ENCODE measurements at regions not wholly inside any gene's neighbourhood (a gene's known extent, or its start where the extent isn't known, plus 50 kb on each side); places are given as distances from the start of the nearest gene placed in this dataset.
"Not testable (repeated sequence)": the region's sequence is repeated elsewhere in the genome, so short reads cannot be mapped to it uniquely, and the experiment has no call there.

- DNase-seq: no peak
Measured at GRCh38 chr20:22052025-22052650, 346.7 kb downstream of the PAX1 start.

- not testable (repeated sequence) for DNase-seq
Measured at GRCh38 chr20:22045956-22046507, 340.6 kb downstream of the PAX1 start.

- no peak for DNase-seq
Measured at GRCh38 chr20:22027423-22027822, 322.0 kb downstream of the PAX1 start.

- no peak for DNase-seq
Measured at GRCh38 chr20:22020201-22020600, 314.7 kb downstream of the PAX1 start.

- no peak for DNase-seq
Measured at GRCh38 chr20:22008456-22008855, 303.0 kb downstream of the PAX1 start.

GRCh38 chr20:22006306-22006705 lies 300.8 kb downstream of the PAX1 start:
- no peak for DNase-seq

- DNase-seq: no peak
Measured at GRCh38 chr20:22005535-22005934, 300.1 kb downstream of the PAX1 start.

GRCh38 chr20:22004946-22005345 lies 299.5 kb downstream of the PAX1 start:
- DNase-seq: no peak

- DNase-seq: no peak
Measured at GRCh38 chr20:22003680-22004079, 298.2 kb downstream of the PAX1 start.

GRCh38 chr20:22001886-22002285 lies 296.4 kb downstream of the PAX1 start:
- DNase-seq: no peak

GRCh38 chr20:21995461-21995860 lies 290.0 kb downstream of the PAX1 start:
- DNase-seq: no peak

- no peak for DNase-seq
Measured at GRCh38 chr20:21994203-21994602, 288.7 kb downstream of the PAX1 start.

GRCh38 chr20:21982559-21982958 lies 277.1 kb downstream of the PAX1 start:
- DNase-seq: no peak

GRCh38 chr20:21981597-21982344 lies 276.3 kb downstream of the PAX1 start:
- DNase-seq: no peak

GRCh38 chr20:21981179-21981578 lies 275.7 kb downstream of the PAX1 start:
- DNase-seq: no peak

GRCh38 chr20:21971436-21971835 lies 266.0 kb downstream of the PAX1 start:
- no peak for DNase-seq

GRCh38 chr20:21968486-21968885 lies 263.0 kb downstream of the PAX1 start:
- no peak for DNase-seq

GRCh38 chr20:21967481-21967880 lies 262.0 kb downstream of the PAX1 start:
- DNase-seq: no peak

- DNase-seq: no peak
Measured at GRCh38 chr20:21956591-21956990, 251.1 kb downstream of the PAX1 start.

- DNase-seq: no peak
Measured at GRCh38 chr20:21947406-21947805, 241.9 kb downstream of the PAX1 start.

- DNase-seq: no peak
Measured at GRCh38 chr20:21944227-21944626, 238.8 kb downstream of the PAX1 start.

- DNase-seq: no peak
Measured at GRCh38 chr20:21941941-21942805, 236.7 kb downstream of the PAX1 start.

GRCh38 chr20:21936720-21937380 lies 231.4 kb downstream of the PAX1 start:
- no peak for DNase-seq

Measured in NK-92 treated with Interleukin-12 subunit alpha and Interleukin-12 subunit beta, amount 100 ng/mL, for 24 hours (cell line).